ENCODE measurements at regions not wholly inside any gene's neighbourhood (a gene's known extent, or its start where the extent isn't known, plus 50 kb on each side); places are given as distances from the start of the nearest gene placed in this dataset.

DNA sequence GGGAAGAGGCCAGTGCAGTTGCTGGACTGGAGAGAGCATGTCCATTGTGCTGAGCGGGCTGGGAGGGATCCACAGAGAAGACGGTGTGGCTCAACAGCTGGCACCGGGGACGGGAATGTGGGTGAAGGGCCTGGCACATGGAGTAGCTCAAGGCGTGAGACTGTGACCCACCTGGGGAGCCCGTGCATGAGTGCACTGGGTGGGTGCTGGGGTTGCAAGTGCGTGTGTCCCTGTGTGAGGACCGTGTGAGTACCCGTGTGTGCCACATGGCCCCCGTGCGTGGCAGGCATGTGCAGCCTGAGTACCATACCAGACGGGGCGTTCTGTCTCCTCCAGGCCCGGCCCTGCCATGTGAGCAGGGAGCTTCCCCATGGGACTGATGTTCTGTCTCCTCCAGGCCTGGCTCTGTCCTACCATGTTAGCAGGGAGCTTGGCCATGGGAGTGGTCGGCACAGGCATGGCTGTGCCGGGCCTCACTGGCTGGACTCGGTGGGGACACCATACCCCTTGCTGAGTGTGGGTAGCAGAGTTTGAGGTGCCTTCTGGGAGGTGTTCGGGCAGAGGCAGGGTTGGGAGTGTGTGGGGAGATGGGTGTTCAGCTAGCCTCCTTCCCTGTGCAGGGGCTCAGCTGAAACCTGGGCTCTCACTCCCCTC lies 234.4 kb downstream of the TMEM121 start:
- no peak for TF ChIP-seq CTCF (IDR thresholded peaks at IDR 0.05; ENCODE audit: insufficient read depth, low read length)
- TF ChIP-seq GABPA (IDR thresholded peaks at IDR 0.05; ENCODE audit: low read depth) = no peak
- TF ChIP-seq POLR2AphosphoS5 (IDR thresholded peaks at IDR 0.05; ENCODE audit: low read depth) = no peak
